RWPE2 (cell line): ENCODE measurements at regions not wholly inside any gene's neighbourhood (a gene's known extent, or its start where the extent isn't known, plus 50 kb on each side); places are given as distances from the start of the nearest gene placed in this dataset.

Experiments used
- ATAC-seq: fragments of 200-7000 bp; cut with Tn5 transposase; 3 replicates; pipeline ENCODE4 v1.9.1; 2021; ENCODE audit warnings: low read depth
- DNase-seq: peaks from one replicate; pipeline ENCODE4 v3.0.0-alpha.2; 2020; ENCODE audit warnings: low spot score
- H3K27ac ChIP-seq: fragments of 450-650 bp; 2 replicates; pipeline ENCODE4 v1.5.1; 2017; ENCODE audit warnings: mild to moderate bottlenecking; ENCODE audit not compliant: poor library complexity, severe bottlenecking
- H3K27me3 ChIP-seq: fragments of 250-450 bp; sonication (Bioruptor Pico); 2 replicates; pipeline ENCODE4 v1.5.1; 2021; ENCODE audit warnings: mild to moderate bottlenecking, moderate library complexity; ENCODE audit not compliant: insufficient read depth, poor library complexity, severe bottlenecking
- H3K36me3 ChIP-seq: fragments of 250-450 bp; sonication (Bioruptor Pico); 2 replicates; pipeline ENCODE4 v1.5.1; 2020; ENCODE audit warnings: low read depth, mild to moderate bottlenecking, moderate library complexity
- H3K4me1 ChIP-seq: fragments of 250-450 bp; sonication (Bioruptor Pico); 2 replicates; pipeline ENCODE4 v1.5.1; 2021; ENCODE audit warnings: mild to moderate bottlenecking, moderate library complexity; ENCODE audit not compliant: insufficient read depth, poor library complexity, severe bottlenecking
- H3K4me3 ChIP-seq: fragments of 250-450 bp; sonication (Bioruptor Pico); 2 replicates; pipeline ENCODE4 v1.5.1; 2021; ENCODE audit warnings: mild to moderate bottlenecking, moderate library complexity; ENCODE audit not compliant: severe bottlenecking
- H3K9me3 ChIP-seq: fragments of 250-450 bp; sonication (Bioruptor Pico); 2 replicates; pipeline ENCODE4 v1.5.1; 2021; ENCODE audit warnings: mild to moderate bottlenecking, moderate library complexity; ENCODE audit not compliant: severe bottlenecking
- CTCF ChIP-seq: fragments of 450-650 bp; IDR thresholded peaks from one replicate; pipeline ENCODE4 v1.5.1; 2017; ENCODE audit warnings: mild to moderate bottlenecking, moderate library complexity; ENCODE audit not compliant: poor library complexity, severe bottlenecking

- no peak for ATAC-seq
- no peaks in the 10 kb centered on the region for H3K27me3 ChIP-seq
- no peak for TF ChIP-seq CTCF
- no peak overlapping the region for H3K4me3 ChIP-seq
- peaks cover 14% of the 10 kb centered on the region for H3K4me1 ChIP-seq
- DNase-seq: no peak
- no peaks in the 10 kb centered on the region for H3K36me3 ChIP-seq
- H3K9me3 ChIP-seq: no peaks in the 10 kb centered on the region
- no peak overlapping the region for H3K27ac ChIP-seq
Observed at GRCh38 chr12:89943463-89943862, 234.8 kb upstream of the ATP2B1 start.

GRCh38 chr12:89941436-89941835 is 232.8 kb upstream of the ATP2B1 start:
- no peak for TF ChIP-seq CTCF
- Histone ChIP-seq H3K27me3 (no peaks in the 10 kb centered on the region), H3K36me3 (no peaks in the 10 kb centered on the region), H3K9me3 (no peaks in the 10 kb centered on the region), H3K4me3 (no peak overlapping the region), H3K27ac (no peak overlapping the region), H3K4me1 (no peaks in the 10 kb centered on the region)
- ATAC-seq (no peak), DNase-seq (no peak)

- ATAC-seq (no peak), DNase-seq (no peak)
- Histone ChIP-seq H3K36me3 (no peaks in the 10 kb centered on the region), H3K27me3 (no peaks in the 10 kb centered on the region), H3K4me1 (no peaks in the 10 kb centered on the region), H3K4me3 (no peak overlapping the region), H3K9me3 (no peaks in the 10 kb centered on the region), H3K27ac (no peak overlapping the region)
- TF ChIP-seq CTCF: no peak
Observed at GRCh38 chr12:89939522-89940215, 231.0 kb upstream of the ATP2B1 start.

GRCh38 chr12:89936631-89937030 is 228.0 kb upstream of the ATP2B1 start:
- no peak overlapping the region for H3K4me3 ChIP-seq
- H3K9me3 ChIP-seq: no peaks in the 10 kb centered on the region
- TF ChIP-seq CTCF: no peak
- H3K4me1 ChIP-seq: no peaks in the 10 kb centered on the region
- no peak overlapping the region for H3K27ac ChIP-seq
- no peak for ATAC-seq
- no peaks in the 10 kb centered on the region for H3K36me3 ChIP-seq
- no peak for DNase-seq
- no peaks in the 10 kb centered on the region for H3K27me3 ChIP-seq

- no peaks in the 10 kb centered on the region for H3K36me3 ChIP-seq
- no peak overlapping the region for H3K4me3 ChIP-seq
- H3K4me1 ChIP-seq: no peaks in the 10 kb centered on the region
- H3K27ac ChIP-seq: no peak overlapping the region
- H3K9me3 ChIP-seq: no peaks in the 10 kb centered on the region
- no peak for TF ChIP-seq CTCF
- no peaks in the 10 kb centered on the region for H3K27me3 ChIP-seq
- ATAC-seq: no peak
- DNase-seq: no peak
Observed at GRCh38 chr12:89935850-89936249, 227.2 kb upstream of the ATP2B1 start.
